ENCODE measurements at regions not wholly inside any gene's neighbourhood (a gene's known extent, or its start where the extent isn't known, plus 50 kb on each side); places are given as distances from the start of the nearest gene placed in this dataset.
"Not testable (repeated sequence)": the region's sequence is repeated elsewhere in the genome, so short reads cannot be mapped to it uniquely, and the experiment has no call there.

DNA sequence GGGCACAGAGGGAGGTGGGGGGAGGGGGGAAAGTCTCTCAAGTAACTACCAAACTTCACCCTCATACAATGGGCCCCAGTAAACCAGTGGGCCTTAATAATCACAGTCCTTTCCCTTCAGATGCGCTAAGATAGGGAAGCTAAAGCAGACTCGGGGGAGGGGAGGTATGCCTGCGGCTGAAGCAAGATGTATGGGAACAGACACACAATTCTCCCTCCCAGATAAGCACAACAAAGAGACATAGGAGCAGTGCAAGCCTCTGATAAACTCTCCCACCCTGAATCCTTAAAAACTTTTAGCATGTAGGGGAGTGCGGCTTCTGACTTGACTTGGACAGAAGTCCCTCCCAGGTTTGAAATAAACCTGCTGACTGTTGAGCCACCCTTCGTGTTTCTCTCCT, 54.7 kb downstream of the PROP1 start:
- not testable (repeated sequence) for DNase-seq

DNA sequence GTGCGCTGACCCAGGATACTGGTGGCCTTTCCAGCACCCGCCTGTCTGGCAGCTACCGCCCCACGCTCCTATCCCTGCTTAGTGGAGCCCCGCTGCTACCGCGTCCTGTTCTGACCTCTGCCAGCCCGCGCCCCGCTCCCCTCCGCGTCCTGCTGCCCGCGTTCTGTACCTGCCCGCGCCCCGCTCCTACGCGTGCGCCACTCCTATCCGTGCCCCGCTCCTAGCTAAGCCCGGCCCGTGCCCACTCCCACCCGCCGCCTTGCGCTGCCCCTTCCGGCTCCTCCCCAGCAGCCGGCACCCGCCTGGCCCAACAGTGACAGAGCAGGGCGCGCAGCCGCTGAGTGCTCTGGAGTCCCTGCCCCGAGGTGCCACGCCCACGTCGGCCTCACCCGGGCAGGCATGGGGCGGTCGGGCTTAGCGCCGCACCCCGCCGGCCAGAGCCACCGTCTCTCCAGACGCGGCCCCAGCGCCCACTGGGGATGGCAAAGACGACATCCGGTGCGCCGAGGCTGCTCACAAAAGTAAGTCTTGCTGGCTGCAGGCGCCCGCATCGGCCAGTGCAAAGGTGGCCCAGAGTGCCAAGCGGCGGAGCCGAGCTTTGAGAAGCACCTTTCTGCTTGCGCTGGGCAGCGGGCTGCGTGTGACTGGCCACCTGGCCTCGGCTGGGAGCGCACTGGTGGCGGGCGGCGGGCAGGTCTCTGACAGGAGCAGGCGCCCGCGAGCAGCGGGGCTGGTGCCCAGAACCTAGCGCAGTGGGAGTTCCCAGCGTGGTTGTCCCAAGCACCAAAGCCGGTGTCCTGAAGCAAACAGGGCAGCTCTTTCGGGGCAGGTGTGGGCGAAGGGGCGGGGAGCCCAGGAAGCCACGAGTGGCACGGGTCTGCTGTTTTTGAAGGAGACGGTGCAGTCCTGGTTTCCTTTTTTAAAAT, 56.5 kb downstream of the PROP1 start:
- peak; percentile 63 for DNase-seq

DNA sequence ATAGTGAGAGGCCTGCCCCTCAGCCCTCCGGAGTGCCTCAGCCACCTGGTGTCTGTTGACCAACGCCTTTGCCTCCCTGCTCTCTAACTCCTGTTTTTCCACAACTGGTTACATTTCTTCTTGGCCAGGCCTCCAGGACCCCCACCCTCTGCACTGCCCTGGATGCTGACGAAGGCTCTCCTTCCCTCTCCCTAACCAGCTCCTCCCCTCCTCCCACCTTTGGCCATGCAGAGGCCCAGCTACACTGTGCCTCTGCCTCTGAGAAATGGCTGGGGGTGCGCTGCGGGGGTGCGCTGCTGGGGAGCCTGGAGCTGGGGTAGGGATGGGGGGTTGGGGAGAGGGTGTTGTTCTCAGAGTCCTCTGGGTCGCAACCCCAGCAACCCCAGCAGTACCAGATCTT, 57.3 kb downstream of the PROP1 start:
- not testable (repeated sequence) for DNase-seq

DNA sequence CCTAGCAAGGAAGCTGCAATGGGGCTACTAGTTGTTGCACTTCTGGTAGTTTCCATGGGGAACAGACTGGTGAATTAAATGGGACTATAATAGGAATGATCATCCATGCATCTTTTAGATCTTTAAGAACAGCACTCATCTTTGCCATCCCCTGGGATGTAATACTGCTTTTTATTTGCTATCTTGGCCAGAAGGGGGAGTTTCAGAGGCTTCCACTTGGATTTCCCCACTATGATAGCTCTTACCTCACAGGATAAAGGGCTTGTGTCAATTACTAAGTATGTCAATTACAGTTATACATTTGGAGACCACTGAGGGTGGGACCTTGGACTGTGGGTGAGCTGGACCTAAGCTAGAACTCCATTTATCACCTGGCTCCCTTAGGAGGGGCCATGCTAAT, 61.8 kb downstream of the PROP1 start:
- DNase-seq = not testable (repeated sequence)

DNA sequence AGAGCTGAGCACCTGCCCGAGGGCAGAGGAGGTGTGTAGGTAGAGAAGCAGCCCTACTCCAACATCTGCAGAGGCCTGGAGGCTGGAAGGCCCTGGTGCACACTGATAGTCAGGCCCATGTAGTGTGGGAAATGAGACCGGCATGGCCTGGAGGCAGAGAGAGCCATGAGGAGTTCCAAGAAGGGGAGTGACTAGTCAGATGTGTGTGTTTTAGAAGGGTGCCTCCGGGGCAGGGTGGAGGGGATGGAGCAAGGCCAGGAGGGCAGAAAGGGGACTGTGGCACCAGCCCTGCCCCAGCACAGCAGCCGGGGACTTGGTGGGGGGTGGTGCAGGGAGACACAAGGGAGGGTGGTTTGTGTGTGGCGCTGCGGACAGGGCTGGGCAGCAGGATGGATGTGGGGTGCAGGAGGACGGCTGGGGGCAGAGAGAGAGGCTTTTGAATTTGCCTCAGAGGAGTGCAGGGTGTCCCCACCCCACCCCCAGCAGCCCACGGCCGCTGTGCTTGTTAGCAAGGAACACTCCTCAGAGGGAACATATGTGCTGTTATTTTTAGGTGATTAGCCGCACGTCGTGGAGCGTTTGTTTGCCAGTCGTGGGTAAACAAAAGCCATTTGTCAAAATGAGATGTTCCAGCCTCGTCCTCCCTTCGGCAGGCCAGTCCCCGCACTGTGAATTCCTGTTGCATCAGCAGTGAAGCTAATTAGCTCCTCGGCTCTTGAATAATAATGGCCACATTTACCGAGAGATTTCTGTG, 65.6 kb downstream of the PROP1 start:
- DNase-seq = not testable (repeated sequence)

DNA sequence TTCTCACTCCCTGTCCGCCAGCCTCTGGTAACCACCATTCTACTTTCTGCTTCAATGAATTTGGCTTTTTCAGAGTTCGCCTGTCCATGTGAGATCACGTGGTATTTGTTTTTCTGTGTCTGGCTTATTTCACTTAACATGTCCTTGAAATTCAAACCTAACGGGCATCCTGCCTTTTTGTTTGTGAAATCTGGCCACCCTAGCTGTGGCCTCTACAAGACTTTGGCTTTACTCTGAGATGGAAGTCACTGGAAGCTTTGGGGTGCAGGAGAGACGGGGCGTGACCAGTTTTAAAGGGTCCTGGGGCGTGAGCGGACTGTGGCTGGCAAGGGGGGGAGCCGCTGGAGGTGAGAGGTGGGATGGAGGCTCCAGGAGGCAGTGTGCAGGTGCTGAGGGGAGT, 66.4 kb downstream of the PROP1 start:
- not testable (repeated sequence) for DNase-seq

DNA sequence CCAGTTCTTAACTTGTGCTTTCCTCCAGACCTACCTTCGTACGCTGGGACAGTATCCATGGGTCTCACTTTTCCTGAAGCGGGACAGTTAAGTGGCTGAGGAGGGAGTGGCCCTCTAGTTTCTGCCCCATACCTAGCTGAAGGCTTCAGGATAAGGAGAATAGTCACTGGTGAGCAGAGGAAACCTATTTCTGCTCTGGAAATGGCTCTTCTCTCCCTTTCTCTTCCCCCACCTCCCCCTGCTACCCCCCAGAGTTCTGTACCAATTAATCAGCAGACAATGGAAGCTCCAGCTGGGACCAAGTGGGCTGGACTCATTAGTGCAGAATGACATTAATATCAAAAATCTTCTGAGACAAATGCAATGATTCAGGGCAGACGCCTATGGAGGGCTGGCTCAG, 68.5 kb downstream of the PROP1 start:
- DNase-seq = not testable (repeated sequence)

DNA sequence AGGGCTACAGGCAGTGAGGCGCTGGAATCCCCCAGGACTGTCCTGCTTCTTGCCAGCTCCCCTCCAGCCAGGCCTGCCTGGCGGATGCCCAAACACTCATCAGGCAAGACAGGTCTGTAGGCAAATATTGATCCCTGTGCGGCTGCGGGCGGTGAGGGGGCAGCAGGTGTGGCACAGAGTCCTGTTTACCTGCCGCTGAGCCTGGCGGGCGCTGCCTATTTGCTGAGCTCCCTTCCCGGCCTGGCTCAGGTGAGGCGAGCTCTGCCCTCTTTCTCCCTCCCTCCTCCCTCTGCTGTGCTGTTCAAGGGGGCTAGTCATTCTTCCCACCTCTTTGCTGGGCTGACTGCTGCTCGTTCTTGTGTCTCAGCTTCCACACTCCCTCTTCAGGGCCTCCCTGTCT, 71.5 kb downstream of the PROP1 start:
- not testable (repeated sequence) for DNase-seq

DNA sequence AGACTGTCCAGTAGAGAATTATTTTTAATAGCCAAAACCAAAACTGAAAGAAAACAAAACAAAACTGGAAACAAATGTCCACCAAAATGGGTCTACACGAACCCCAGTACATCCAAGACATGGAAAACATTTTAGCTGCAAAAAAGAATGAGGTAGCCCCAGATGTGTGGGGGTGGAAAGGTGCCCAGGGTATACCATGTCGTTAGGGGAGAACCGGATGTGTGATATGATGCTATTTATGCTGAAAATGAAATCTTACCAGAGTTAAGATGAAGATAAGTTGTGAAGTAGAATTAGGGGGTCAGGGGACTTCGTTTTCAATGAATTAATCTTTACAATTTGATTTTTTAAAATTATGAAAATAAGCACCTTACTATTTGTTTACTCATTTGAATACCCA, 72.2 kb downstream of the PROP1 start:
- not testable (repeated sequence) for DNase-seq

DNA sequence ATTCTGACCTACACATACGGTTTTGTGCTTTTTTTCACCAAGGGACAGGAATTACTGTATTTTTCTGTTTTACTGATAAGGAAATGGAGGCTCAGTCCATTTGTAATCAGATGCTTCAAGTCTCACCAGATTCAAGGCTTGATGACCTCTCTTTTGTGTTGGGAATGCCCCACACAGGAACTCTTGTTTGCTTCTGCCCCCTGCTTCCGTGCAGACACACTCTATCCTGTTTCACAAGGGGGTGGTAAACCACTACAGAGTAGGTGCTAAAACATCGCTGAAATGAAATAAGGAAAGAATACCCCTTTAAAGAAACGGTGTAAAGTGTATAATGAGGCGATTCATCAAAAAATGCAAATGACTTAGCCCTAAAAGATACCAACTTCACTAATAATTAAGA, 72.9 kb downstream of the PROP1 start:
- DNase-seq = not testable (repeated sequence)

DNA sequence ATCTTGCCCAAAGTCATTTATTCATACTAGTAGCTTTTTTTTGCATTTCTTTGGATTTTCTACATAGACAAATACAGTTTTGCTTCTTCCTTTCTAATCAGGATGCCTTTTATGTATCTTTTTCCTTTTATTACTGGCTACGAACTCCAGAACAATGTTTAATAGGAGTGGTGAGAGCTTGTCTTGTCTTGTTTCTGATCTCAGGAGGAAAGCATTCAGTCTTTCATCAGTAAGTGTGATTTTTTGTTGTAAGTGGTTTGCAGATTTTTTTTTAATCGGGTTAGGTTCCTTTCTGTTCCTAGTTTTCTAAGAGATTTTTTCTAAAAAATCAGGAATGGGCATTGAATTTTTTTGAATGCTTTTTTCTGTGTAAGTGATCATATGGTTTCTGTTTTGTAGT, 86.8 kb downstream of the PROP1 start:
- DNase-seq = not testable (repeated sequence)

DNA sequence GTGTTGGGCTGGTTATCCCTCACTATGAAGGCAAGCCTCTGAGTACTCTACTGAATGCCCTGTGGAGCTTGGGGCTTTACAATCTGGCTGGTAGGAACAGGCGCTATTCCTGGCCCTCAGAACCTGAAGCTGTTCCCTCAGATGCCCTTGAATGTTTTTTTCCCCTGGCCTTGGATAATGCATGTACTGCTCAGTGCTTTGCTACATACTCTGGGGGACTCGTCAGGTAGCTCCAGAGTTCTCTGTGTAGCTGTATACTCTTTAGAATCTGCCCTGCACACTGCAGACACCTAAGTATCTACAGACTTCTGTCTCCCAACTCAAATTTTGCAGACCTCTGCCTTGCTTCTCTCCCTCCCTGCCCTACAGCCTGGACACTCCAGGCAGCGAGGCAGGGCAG, 93.2 kb downstream of the PROP1 start:
- not testable (repeated sequence) for DNase-seq

DNA sequence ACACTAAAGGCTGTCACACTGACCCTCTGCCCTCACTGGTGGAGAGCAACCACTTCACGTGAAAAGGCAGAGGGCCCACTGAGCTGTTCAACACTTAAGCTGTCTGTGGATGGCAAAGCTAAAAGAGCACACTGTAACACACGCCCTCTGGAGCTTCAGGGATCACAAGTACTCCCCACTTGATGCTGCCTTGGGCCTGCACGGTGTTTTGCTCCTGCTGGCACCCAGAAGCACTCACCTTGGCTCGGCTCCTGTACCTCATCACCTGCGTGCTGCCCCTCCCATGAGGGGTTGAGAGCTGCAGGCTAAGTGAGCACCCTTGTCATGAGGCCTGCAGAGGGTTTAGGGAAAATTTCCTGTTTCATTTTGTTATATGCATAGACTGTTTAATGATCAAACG, 96.0 kb downstream of the PROP1 start:
- DNase-seq = not testable (repeated sequence)

DNA sequence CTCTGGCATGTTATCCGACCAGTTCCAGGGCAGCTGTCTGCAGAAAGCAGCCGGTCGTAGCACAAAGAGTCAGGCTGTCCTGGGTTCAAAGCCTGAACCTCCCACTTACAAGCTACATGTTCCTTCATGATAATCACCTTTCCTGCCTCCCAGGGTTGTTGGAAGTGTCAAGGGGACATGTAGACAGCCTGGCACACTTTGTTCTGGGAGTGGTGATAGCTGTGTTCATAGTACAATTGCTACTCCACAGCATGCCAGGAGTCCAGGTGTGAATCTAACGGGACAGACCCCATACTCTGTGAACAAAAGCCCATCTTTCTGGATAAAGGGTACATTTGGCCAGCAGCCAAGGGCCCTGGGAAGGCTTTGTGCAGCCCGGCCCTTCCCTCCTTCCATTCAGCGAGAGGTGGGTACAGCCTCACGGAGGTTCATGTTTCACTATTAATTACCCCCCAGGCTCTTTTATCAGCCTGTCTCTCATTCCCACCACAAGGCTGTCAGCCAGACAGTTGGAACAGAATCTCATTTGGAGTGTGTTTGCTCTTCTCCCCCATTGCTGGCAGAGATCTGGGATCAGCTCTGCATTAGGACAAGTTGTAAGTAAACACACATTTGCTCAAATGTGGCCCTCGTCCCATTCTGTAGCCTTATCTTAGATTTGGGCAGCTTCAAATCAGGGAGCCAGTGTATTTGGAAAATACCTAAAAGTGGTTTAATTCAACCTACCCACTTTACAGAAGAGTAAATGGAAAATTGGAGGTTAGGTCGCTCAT, 101.2 kb downstream of the PROP1 start:
- not testable (repeated sequence) for DNase-seq

DNA sequence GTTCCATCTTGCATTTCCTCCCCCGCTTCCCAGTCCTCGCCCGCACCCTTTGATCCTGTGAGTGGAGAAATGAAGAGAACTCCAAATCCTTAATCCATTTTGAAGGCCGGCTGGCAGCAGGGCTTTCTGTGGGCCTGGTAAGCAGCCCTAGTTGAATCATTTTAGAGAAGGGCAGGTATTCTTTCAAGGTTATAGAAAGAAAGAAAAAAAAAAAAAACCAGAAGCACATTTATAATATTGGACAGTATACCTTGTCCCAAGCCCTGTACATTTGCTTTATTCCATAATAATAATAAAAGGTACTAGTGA, 103.7 kb downstream of the PROP1 start:
- not testable (repeated sequence) for DNase-seq

DNA sequence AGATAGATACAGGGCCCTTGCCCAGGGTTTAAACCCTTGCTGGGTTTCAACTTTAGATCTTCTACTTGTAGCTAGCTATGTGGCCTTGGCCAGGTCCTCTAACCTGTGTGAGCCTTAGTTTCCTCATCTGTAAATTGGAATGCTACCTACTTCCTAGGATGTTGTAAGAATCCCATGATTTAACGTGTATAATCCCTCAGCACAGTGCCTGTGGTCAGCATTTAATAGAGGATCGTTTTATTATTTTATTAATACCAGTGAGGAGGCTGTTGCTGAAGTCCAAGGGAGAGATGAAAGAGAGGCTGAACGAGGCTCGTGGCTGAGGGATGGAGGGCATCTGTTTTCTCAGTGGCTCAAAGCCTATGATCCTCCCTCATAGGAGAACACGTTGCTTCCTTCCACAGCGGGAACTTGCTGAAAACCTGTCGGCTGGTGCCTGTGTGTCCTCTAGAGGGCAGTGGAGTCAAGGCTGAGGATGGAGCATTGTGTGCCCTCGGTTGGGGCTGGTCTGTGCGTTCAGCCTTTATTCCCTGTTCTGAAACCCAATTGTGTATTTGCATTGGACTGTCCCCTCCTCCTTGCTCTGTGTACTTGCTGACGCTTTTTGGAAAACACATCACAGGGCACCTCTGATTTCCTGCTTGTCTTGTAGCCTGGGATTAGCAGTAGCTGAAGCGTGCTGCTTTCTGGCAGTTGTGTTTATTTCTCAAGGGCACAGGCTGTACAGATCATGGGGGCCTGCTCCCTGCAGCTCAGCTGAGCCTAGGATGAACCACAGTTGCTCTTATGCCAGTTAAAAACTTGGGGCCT, 104.3 kb downstream of the PROP1 start:
- peak; percentile 69 for DNase-seq

DNA sequence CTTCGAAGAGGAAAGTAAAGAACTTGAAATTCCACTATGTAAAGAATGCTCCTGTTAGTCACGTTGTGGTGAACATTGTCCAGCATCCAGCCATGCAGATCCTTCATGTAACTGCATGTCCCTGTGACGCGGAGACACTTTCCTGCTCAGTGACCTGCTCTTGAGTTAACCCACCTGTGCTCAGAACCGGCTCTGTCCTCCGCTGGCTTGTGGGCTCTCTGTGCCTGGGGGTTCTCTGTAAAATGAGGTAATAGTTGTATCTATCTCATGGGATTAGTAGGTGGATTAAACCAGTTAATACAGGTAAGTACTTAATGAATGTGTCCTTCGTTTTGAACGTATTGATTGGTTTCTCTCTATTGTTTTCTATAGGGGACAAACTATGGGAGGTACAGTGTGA, 100.6 kb upstream of the FAM153A start:
- not testable (repeated sequence) for DNase-seq

DNA sequence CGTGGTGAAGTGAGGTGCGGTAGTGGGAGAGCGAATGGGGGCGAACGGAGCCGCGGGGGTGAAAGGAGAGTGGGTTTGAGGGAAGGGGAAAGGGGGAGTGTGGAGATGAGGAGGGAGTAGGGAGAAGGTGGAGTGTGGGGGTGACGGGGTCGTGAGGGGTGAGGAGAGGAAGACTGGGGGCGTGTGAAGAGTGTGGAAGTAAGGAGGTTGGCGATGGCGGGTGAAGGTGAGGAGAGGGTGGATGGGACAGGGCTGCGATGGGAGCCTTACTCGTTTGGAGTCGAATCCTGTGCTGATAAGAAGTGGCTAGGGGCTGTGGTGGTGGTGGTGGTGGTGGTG, 93.2 kb upstream of the FAM153A start:
- DNase-seq = not testable (repeated sequence)

DNA sequence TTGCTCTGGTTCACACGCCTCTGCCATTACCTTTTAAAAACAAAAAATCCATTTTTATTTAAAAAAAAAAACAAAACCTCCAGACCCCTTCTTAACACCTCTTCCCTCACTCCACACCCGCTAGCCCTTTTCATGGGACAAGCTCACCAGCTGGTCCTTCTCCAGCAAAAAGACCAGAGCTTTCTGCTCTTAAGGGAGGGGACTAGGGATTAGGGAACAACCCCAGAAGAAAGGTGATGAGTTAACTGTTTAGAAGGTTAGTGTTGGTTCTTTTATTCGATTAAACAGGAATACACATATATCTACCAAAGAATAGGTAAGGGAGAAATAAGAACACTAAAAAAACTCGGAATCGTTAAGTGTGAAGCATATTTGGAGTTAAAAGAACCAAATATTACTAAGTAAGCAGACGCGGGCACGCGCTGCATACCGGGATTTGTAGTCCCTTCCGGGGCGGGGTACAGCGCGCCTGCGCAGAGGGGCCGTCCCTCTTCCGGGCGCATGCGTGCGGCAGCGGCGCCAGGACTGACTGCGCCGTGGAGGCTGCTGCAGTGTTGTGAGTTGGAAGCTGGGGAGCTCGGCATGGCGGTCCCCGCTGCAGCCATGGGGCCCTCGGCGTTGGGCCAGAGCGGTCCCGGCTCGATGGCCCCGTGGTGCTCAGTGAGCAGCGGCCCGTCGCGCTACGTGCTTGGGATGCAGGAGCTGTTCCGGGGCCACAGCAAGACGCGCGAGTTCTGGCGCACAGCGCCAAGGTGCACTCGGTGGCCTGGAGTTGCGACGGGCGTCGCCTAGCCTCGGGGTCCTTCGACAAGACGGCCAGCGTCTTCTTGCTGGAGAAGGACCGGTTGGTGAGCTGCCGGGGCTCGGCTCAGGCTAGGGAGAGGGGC, 92.6 kb upstream of the FAM153A start:
- DNase-seq = not testable (repeated sequence)

DNA sequence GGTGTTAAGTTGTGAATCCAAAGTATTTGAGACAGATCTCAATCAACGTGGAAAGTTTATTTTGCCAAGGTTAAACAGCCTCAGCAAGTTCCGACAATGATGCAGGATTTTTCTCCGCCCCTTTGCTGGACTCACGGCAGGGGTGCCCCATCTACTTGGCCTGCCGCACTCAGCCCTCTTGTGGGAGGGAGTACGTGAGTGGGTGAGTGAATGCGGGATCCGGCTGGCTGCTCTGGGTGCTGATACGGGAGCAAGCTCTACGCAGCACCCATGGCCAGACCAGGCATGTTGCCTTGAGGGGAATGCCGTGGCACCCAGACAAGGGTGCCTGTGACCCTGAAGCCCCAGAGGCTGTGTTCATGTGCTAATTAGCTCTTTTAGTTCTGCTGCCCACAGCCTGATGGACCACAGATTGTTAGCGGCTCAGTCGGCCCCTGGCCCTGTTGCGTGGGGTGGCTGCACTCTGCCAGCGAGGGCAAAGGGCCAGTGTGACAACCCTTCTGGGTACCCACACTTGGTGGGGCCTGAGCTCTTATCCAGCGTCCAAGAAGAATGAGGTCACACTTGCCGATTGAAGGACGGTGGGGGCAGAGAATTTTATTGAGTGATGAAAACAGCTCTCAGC, 81.2 kb upstream of the FAM153A start:
- not testable (repeated sequence) for DNase-seq

DNA sequence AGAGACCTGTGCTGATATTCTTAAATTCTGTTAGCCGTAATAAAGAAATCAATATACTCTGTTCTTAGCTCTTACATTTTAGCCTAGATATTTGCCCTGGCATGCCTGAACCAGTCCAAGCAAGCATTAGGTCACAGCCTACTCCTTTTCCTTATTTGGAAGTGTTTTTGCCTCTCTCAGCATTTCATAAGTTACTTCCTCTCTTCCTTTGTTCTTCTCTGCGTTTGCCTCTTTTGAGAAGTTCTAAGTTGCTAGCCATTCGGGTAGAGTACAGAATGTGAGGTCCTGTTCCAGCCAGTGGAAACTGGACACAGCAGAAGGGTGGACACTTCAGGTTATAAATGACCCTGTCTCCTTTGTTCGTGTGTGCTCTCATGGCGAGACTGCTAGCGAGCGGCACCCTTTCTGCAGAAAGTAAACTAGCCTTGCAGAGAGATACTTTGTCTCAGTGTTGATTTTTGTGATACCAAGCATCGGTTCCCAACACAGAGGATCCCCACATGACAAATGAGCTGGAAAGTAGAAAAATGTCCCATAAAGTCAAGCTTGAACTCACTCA, 75.0 kb upstream of the FAM153A start:
- DNase-seq = not testable (repeated sequence)

Measured in activated effector memory CD4-positive, alpha-beta T cell treated with anti-CD3 and anti-CD28 coated beads, Interleukin-2, amount 50 U/mL, for 16 hours (primary cell).